Mucosa of rectum (tissue), 2 donors: ENCODE measurements at regions not wholly inside any gene's neighbourhood (a gene's known extent, or its start where the extent isn't known, plus 50 kb on each side); places are given as distances from the start of the nearest gene placed in this dataset.
"Not testable (repeated sequence)": the region's sequence is repeated elsewhere in the genome, so short reads cannot be mapped to it uniquely, and the experiment has no call there.

Experiments used
- H3K27ac ChIP-seq, 2 donors: one replicate each; pipeline ENCODE4 v1.7.0; 2013; ENCODE audit warnings: inconsistent platforms in 2 of 2, low read depth in 2 of 2, low read length in 2 of 2
- H3K27me3 ChIP-seq, 2 donors: one replicate each; pipeline ENCODE4 v1.7.0; 2013; ENCODE audit warnings: low read length in 2 of 2; ENCODE audit not compliant: control insufficient read depth in 2 of 2, insufficient read depth in 2 of 2
- H3K36me3 ChIP-seq, 2 donors: one replicate each; pipeline ENCODE4 v1.7.0; 2013; ENCODE audit warnings: low read length in 2 of 2; ENCODE audit not compliant: control insufficient read depth in 2 of 2, insufficient read depth in 2 of 2
- H3K4me1 ChIP-seq, 2 donors: one replicate each; pipeline ENCODE4 v1.7.0; 2013; ENCODE audit warnings: low read length in 2 of 2, mild to moderate bottlenecking in 1 of 2; ENCODE audit not compliant: control insufficient read depth in 2 of 2, insufficient read depth in 2 of 2
- H3K4me3 ChIP-seq, 2 donors: one replicate each; pipeline ENCODE4 v1.7.0; 2013; ENCODE audit warnings: low read length in 2 of 2
- H3K9ac ChIP-seq, 2 donors: one replicate each; pipeline ENCODE4 v1.7.0; 2013; ENCODE audit warnings: low read length in 2 of 2, low read depth in 1 of 2, mild to moderate bottlenecking in 1 of 2
- H3K9me3 ChIP-seq, 2 donors: one replicate each; pipeline ENCODE4 v1.7.0; 2013; ENCODE audit warnings: low read length in 2 of 2; ENCODE audit not compliant: control insufficient read depth in 2 of 2
- donor health status: healthy.
- donor health status: Normal muscosa, but diverticular disease.

GRCh38 chrX:77061022-77061421 is 386.2 kb upstream of the FGF16 start:
- Histone ChIP-seq H3K36me3 (no peaks in the 10 kb centered on the region), H3K27ac (no peak overlapping the region), H3K9ac (no peak overlapping the region), H3K4me1 (no peaks in the 10 kb centered on the region), H3K27me3 (no peaks in the 10 kb centered on the region), H3K9me3 (no peaks in the 10 kb centered on the region), H3K4me3 (no peak overlapping the region)

GRCh38 chrX:77061545-77061944 is 385.6 kb upstream of the FGF16 start:
- no peak overlapping the region for H3K9ac ChIP-seq
- H3K9me3 ChIP-seq, result no peaks in the 10 kb centered on the region
- H3K27me3 ChIP-seq, result no peaks in the 10 kb centered on the region
- H3K27ac ChIP-seq, result no peak overlapping the region
- no peaks in the 10 kb centered on the region for H3K36me3 ChIP-seq
- no peak overlapping the region for H3K4me3 ChIP-seq
- H3K4me1 ChIP-seq, result no peaks in the 10 kb centered on the region

- no peaks in the 10 kb centered on the region for H3K36me3 ChIP-seq
- H3K9ac ChIP-seq, result no peak overlapping the region
- H3K27ac ChIP-seq, result no peak overlapping the region
- H3K4me3 ChIP-seq, result no peak overlapping the region
- no peaks in the 10 kb centered on the region for H3K27me3 ChIP-seq
- no peaks in the 10 kb centered on the region for H3K9me3 ChIP-seq
- no peaks in the 10 kb centered on the region for H3K4me1 ChIP-seq
Measured at GRCh38 chrX:77065896-77066295, 381.3 kb upstream of the FGF16 start.

- no peak overlapping the region for H3K27ac ChIP-seq
- H3K9me3 ChIP-seq, result no peaks in the 10 kb centered on the region
- H3K9ac ChIP-seq, result no peak overlapping the region
Measured at GRCh38 chrX:77070202-77070918, 376.8 kb upstream of the FGF16 start.

GRCh38 chrX:77076896-77077295 is 370.3 kb upstream of the FGF16 start:
- no peaks in the 10 kb centered on the region for H3K27me3 ChIP-seq
- no peak overlapping the region for H3K9ac ChIP-seq
- no peaks in the 10 kb centered on the region for H3K36me3 ChIP-seq

More at GRCh38 chrX:77070202-77070918, 376.8 kb upstream of the FGF16 start:
- no peaks in the 10 kb centered on the region for H3K4me1 ChIP-seq
- H3K4me3 ChIP-seq, result no peak overlapping the region
- H3K36me3 ChIP-seq, result no peaks in the 10 kb centered on the region
- no peaks in the 10 kb centered on the region for H3K27me3 ChIP-seq

GRCh38 chrX:77081237-77081636 is 366.0 kb upstream of the FGF16 start:
- not testable (repeated sequence) for H3K27ac ChIP-seq, H3K27me3 ChIP-seq, H3K4me1 ChIP-seq, H3K9ac ChIP-seq, H3K36me3 ChIP-seq, H3K4me3 ChIP-seq, H3K9me3 ChIP-seq

More at GRCh38 chrX:77076896-77077295, 370.3 kb upstream of the FGF16 start:
- Histone ChIP-seq H3K27ac (no peak overlapping the region), H3K4me1 (no peaks in the 10 kb centered on the region), H3K4me3 (no peak overlapping the region), H3K9me3 (peaks cover 2 to 3% of the 10 kb centered on the region in 2 donors)

- Histone ChIP-seq H3K27ac (no peak overlapping the region), H3K9me3 (peaks cover 3 to 4% of the 10 kb centered on the region in 2 donors), H3K4me3 (no peak overlapping the region), H3K4me1 (no peaks in the 10 kb centered on the region), H3K36me3 (no peaks in the 10 kb centered on the region), H3K27me3 (peaks cover 0 to 2% of the 10 kb centered on the region in 2 donors), H3K9ac (no peak overlapping the region)
Measured at GRCh38 chrX:77085372-77085771, 361.8 kb upstream of the FGF16 start.

GRCh38 chrX:77087529-77088169 is 359.5 kb upstream of the FGF16 start:
- no peak overlapping the region for H3K9ac ChIP-seq
- peaks cover 0 to 2% of the 10 kb centered on the region in 2 donors for H3K27me3 ChIP-seq
- no peak overlapping the region for H3K27ac ChIP-seq
- no peak overlapping the region for H3K4me3 ChIP-seq
- no peaks in the 10 kb centered on the region for H3K9me3 ChIP-seq
- no peaks in the 10 kb centered on the region for H3K4me1 ChIP-seq
- H3K36me3 ChIP-seq, result no peaks in the 10 kb centered on the region

- Histone ChIP-seq H3K9me3 (no peaks in the 10 kb centered on the region), H3K9ac (no peak overlapping the region), H3K27ac (no peak overlapping the region), H3K4me3 (no peak overlapping the region), H3K27me3 (peaks cover 0 to 2% of the 10 kb centered on the region in 2 donors), H3K36me3 (no peaks in the 10 kb centered on the region), H3K4me1 (no peaks in the 10 kb centered on the region)
Measured at GRCh38 chrX:77088233-77088632, 359.0 kb upstream of the FGF16 start.

GRCh38 chrX:77114501-77114900 is 332.7 kb upstream of the FGF16 start:
- Histone ChIP-seq H3K4me1 (no peaks in the 10 kb centered on the region), H3K36me3 (no peaks in the 10 kb centered on the region), H3K27me3 (peaks cover 0 to 2% of the 10 kb centered on the region in 2 donors), H3K4me3 (no peak overlapping the region), H3K27ac (no peak overlapping the region), H3K9ac (no peak overlapping the region), H3K9me3 (no peaks in the 10 kb centered on the region)
